ENCODE measurements at regions not wholly inside any gene's neighbourhood (a gene's known extent, or its start where the extent isn't known, plus 50 kb on each side); places are given as distances from the start of the nearest gene placed in this dataset.
"Not testable (repeated sequence)": the region's sequence is repeated elsewhere in the genome, so short reads cannot be mapped to it uniquely, and the experiment has no call there.

DNA sequence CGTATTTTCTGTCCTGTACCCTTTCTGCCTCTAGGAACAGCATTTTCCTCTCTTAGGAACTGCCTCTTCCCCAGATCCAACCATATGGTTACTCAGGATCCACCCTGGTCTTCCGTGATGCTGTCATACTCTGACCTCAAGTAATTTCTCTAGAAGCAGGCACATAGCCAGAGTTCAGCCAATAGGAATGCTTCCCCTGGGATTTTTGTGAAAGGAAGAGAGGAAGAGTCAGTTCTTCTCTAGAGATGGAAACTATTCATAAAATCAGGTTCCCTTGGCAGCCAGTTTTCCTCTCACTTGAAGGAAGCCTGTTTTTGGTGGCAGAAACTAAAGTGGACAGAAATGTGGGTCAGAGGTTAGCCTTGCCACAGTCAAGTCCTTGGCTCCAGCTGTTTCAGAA, 400.1 kb upstream of the PCSK5 start:
- H3K36me3 ChIP-seq, result no peaks in the 10 kb centered on the region
- no peaks in the 10 kb centered on the region for H3K4me1 ChIP-seq
- peak overlapping the region in 2 of 4 donors; percentile 11 to 45 for H3K27ac ChIP-seq
- intact Hi-C loops (cut with DNase I; ENCODE audit: low total_unique reads), result no loop called here
- ATAC-seq (peak; percentile 72 to 79), DNase-seq (peak; percentile 8 to 50)
- no peaks in the 10 kb centered on the region for H3K9me3 ChIP-seq
- H3K27me3 ChIP-seq, result no peaks in the 10 kb centered on the region
- no peak overlapping the region for H3K4me3 ChIP-seq
- TF ChIP-seq CTCF (IDR thresholded peaks at IDR 0.05 in 4 of 5, conservative IDR thresholded peaks at IDR 0.05 in 1 of 5), result no peak
- no peak for TF ChIP-seq POLR2A (IDR thresholded peaks at IDR 0.05)
- in situ Hi-C loops (cut with MboI; ENCODE audit: low sequenced_read_pairs in 4 of 4), result no loop called here

DNA sequence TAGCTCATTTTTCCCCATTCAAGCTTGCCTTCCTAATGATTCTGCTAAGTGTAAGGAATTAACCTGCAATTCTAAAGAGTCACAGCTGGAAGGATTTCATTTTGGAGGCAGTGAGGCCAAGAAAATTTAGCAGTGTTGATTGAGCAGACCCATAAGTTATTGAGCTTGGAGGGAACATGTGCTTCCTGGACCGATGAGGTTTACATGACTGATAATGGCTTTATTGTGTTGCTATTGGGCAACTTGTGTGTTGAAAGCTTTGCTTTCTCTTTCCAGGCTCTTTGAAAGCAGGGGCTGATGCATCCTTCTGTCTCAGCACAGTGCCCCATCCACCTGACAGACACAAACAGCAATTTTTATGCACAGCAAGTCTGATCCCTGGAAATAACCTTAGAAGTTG, 398.9 kb upstream of the PCSK5 start:
- no peaks in the 10 kb centered on the region for H3K36me3 ChIP-seq
- DNase-seq, result no peak
- intact Hi-C loops (cut with DNase I; ENCODE audit: low total_unique reads), result no loop called here
- peak; percentile 34 to 45 for ATAC-seq
- in situ Hi-C loops (cut with MboI; ENCODE audit: low sequenced_read_pairs in 4 of 4), result no loop called here
- no peaks in the 10 kb centered on the region for H3K27me3 ChIP-seq
- H3K4me3 ChIP-seq, result no peak overlapping the region
- no peaks in the 10 kb centered on the region for H3K9me3 ChIP-seq
- H3K27ac ChIP-seq, result no peak overlapping the region
- TF ChIP-seq CTCF (IDR thresholded peaks at IDR 0.05 in 4 of 5, conservative IDR thresholded peaks at IDR 0.05 in 1 of 5), result no peak
- no peak for TF ChIP-seq POLR2A (IDR thresholded peaks at IDR 0.05)
- no peaks in the 10 kb centered on the region for H3K4me1 ChIP-seq

DNA sequence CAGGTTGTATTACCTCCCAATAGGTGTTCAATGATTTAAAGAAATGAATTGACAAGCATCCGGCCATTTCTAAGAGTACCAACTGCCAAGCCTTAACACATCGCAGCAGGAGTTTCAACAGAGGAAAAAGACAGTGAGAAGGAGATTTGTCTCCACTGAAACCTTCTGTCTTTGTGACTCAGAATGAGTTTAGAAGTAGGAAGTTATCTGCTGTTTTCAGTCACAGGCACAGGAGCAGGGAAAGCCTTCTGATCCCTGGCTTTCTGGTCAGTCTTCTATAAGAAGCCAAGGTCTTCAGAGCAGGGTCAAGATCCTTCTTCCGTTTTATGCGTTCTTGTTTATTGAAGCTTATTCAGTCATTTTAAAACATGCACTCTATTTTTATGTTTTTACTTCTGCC, 390.7 kb upstream of the PCSK5 start:
- in situ Hi-C loops (cut with MboI; ENCODE audit: low sequenced_read_pairs in 4 of 4) (no loop called here), intact Hi-C loops (cut with DNase I; ENCODE audit: low total_unique reads) (no loop called here)
- H3K27me3 ChIP-seq, result no peaks in the 10 kb centered on the region
- no peaks in the 10 kb centered on the region for H3K9me3 ChIP-seq
- H3K4me3 ChIP-seq, result no peak overlapping the region
- no peaks in the 10 kb centered on the region for H3K36me3 ChIP-seq
- H3K4me1 ChIP-seq, result no peaks in the 10 kb centered on the region
- ATAC-seq, result peak in 1 of 2 donors; percentile 18
- no peak for DNase-seq
- TF ChIP-seq POLR2A (IDR thresholded peaks at IDR 0.05) (no peak), CTCF (IDR thresholded peaks at IDR 0.05 in 4 of 5, conservative IDR thresholded peaks at IDR 0.05 in 1 of 5) (no peak)
- H3K27ac ChIP-seq, result peak overlapping the region in 1 of 4 donors; percentile 26

GRCh38 chr9:75500479-75500878, 390.0 kb upstream of the PCSK5 start:
- in situ Hi-C loops (cut with MboI; ENCODE audit: low sequenced_read_pairs in 4 of 4) (no loop called here), intact Hi-C loops (cut with DNase I; ENCODE audit: low total_unique reads) (no loop called here)
- Histone ChIP-seq H3K4me1 (no peaks in the 10 kb centered on the region), H3K36me3 (no peaks in the 10 kb centered on the region), H3K9me3 (no peaks in the 10 kb centered on the region), H3K4me3 (no peak overlapping the region), H3K27ac (peak overlapping the region in 1 of 4 donors; percentile 26), H3K27me3 (no peaks in the 10 kb centered on the region)
- ATAC-seq (no peak), DNase-seq (no peak)
- TF ChIP-seq POLR2A (IDR thresholded peaks at IDR 0.05) (no peak), CTCF (IDR thresholded peaks at IDR 0.05 in 4 of 5, conservative IDR thresholded peaks at IDR 0.05 in 1 of 5) (no peak)

DNA sequence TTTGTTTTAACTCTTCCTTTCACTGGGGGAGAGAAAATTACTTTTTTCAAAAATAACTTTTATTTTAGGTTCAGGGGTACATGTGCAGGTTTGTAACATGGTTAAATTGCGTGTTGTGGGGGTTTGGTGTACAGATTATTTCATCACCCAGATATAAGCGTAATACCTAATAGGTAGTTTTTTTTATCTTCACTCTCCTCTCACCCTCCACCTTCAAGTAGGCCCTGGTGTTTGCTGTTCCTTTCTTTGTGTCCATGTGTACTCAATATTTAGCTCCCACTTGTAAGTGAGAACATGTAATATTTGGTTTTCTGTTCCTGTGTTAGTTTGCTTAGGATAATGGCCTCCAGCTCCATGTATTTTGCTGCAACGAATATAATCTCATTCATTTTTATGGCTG, 389.5 kb upstream of the PCSK5 start:
- H3K4me1 ChIP-seq; H3K27ac ChIP-seq; H3K27me3 ChIP-seq; H3K9me3 ChIP-seq; in situ Hi-C loops (cut with MboI; ENCODE audit: low sequenced_read_pairs in 4 of 4); ATAC-seq; H3K4me3 ChIP-seq; H3K36me3 ChIP-seq; DNase-seq; intact Hi-C loops (cut with DNase I; ENCODE audit: low total_unique reads): not testable (repeated sequence)
